ENCODE measurements at regions not wholly inside any gene's neighbourhood (a gene's known extent, or its start where the extent isn't known, plus 50 kb on each side); places are given as distances from the start of the nearest gene placed in this dataset.
A peak's percentile ranks its signal among the peaks of the same experiment; 100 is the strongest.

- DNase-seq (ENCODE audit: extremely low read depth, low read depth, low spot score), result no peak
These were observed 594.7 kb upstream of the WWC1 start for GRCh38 chr5:167696558-167697314.

DNA sequence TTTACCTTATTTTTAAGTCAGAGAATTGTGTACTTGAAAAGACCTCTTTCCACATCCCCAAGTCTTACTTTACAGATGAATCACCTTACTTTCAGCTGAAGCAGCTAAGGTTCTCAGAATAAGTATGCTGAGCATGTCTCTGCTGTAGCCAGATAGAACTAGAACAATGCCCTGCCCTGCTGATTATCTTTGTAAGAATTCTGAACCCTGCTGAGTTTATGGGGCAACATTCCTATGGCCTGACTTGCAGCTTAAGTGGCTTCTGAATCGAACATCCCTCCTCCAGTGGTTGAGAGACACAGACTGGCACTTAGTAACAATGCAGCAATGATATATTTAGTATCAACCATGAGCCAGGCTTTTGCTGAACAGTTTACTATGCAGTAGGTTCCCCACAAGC is 592.0 kb upstream of the WWC1 start:
- no peak for DNase-seq (ENCODE audit: extremely low read depth, low read depth, low spot score)

DNA sequence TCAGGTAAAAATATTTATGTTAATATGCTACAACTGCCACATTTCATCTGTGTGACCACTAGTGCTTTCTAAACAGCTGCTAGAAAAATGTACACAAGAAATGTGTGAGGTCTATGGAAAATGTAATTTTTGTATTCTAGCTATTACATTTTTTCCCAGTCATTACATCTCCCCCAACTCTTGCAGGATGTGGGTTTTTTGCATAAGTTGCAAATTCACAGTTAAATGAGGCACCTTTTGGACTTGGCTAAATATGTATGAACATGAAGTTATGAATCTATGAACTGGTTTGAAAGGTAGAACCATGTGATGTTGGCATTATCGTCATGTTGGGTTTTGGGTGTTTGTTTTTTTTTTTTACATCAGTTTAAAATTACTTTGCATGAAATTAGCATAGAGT is 590.4 kb upstream of the WWC1 start:
- no peak for DNase-seq (ENCODE audit: extremely low read depth, low read depth, low spot score)

GRCh38 chr5:167702014-167702413 is 589.4 kb upstream of the WWC1 start:
- no peak for DNase-seq (ENCODE audit: extremely low read depth, low read depth, low spot score)

GRCh38 chr5:167708449-167708848 is 583.0 kb upstream of the WWC1 start:
- no peak for DNase-seq (ENCODE audit: extremely low read depth, low read depth, low spot score)

GRCh38 chr5:167709625-167710024 is 581.8 kb upstream of the WWC1 start:
- DNase-seq (ENCODE audit: extremely low read depth, low read depth, low spot score), result no peak

- DNase-seq (ENCODE audit: extremely low read depth, low read depth, low spot score), result no peak
These were observed 580.9 kb upstream of the WWC1 start for GRCh38 chr5:167710444-167711073.

DNA sequence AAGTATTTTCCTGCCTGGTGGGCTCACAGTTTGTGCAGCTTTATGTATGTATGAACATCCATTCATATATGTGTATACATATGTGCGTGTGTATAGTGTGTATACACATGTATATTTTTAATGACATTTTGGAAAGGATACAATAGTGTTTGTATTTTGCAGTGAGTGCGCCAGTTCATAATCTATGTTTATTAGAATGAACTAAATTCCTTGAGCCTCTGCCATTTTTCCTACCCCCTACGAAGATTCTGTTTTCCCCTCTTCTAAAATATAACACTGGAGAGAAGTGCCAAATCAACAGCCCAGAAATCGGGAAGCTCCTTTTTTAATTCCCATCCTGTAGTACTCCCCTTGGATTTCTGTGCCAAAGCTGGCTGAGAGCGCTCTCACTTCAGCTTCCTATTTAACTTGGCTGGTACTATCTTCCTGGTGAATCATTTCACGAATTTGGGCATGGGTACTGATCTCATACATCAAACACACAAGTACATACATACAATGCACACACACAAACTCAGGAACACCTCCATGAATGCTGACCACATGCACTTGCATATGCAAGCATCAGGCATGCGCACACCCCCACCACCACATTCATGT is 578.4 kb upstream of the WWC1 start:
- DNase-seq (ENCODE audit: extremely low read depth, low read depth, low spot score), result no peak

DNA sequence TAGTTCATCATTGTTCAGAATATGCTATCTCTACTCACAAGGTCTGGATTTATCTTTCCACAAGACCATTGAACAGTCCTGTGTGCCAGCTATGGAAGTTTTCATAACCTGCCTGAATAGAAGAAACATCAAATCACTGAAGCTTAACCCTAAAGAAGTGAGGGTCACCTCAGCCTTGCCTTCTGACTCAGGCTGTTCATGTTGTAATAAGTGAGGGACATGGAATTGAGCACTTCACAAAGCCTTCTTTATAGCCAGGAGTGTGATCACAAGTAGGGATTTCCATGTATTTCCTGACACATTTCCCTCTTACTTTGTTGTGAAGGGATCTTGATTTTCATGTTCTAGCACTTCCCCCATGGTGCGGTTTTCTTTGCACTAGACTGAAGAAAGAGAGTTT is 577.5 kb upstream of the WWC1 start:
- no peak for DNase-seq (ENCODE audit: extremely low read depth, low read depth, low spot score)

- no peak for DNase-seq (ENCODE audit: extremely low read depth, low read depth, low spot score)
These were observed 575.2 kb upstream of the WWC1 start for GRCh38 chr5:167716126-167716775.

DNA sequence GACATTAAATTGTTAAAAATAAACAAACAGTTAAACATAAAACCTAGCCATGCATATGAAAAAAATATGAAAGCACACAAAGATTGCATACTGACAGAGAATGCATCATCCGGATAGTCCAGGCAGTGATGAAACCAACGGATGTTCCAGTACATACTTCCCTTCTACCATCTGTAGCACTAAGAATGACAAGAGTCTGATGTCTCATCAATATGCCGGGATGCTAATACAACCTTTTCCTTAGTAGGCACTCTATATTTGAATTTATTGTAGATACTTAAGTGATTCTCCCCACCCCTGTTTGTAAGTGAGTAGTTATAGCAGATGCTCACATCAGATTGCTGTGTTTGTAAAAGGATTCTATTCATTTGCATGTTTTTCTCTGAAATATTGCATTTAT is 571.2 kb upstream of the WWC1 start:
- DNase-seq (ENCODE audit: extremely low read depth, low read depth, low spot score), result no peak

- DNase-seq (ENCODE audit: extremely low read depth, low read depth, low spot score), result no peak
These were observed 570.7 kb upstream of the WWC1 start for GRCh38 chr5:167720676-167721260.

DNA sequence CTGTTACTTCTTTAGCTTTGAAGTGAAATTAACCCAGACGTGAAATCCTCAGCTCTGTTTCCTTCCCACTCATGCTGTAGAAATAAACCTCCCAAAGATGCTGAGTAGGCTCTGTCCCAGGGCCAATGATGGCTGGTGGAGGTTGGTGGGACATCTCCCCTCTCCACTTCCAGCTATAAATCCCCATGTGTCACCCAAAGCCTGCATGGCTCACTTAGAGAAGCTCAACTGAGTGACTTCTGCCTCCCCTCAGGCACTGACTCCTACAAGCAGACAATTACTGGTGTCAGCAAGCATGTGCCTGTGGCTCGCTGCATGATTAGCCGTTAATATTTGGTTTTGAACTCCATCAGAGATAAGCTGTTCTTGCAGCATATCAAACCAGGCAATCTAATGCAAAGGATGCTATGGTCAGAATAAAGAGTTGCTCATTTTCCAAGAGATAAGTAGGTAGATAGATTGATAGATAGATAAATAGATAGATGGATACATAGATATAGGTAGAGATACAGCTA is 569.5 kb upstream of the WWC1 start:
- DNase-seq (ENCODE audit: extremely low read depth, low read depth, low spot score), result no peak

GRCh38 chr5:167723254-167723871 is 568.1 kb upstream of the WWC1 start:
- DNase-seq (ENCODE audit: extremely low read depth, low read depth, low spot score), result peak; percentile 25

- DNase-seq (ENCODE audit: extremely low read depth, low read depth, low spot score), result no peak
These were observed 566.2 kb upstream of the WWC1 start for GRCh38 chr5:167725264-167725663.

- no peak for DNase-seq (ENCODE audit: extremely low read depth, low read depth, low spot score)
These were observed 565.7 kb upstream of the WWC1 start for GRCh38 chr5:167725741-167726140.

DNA sequence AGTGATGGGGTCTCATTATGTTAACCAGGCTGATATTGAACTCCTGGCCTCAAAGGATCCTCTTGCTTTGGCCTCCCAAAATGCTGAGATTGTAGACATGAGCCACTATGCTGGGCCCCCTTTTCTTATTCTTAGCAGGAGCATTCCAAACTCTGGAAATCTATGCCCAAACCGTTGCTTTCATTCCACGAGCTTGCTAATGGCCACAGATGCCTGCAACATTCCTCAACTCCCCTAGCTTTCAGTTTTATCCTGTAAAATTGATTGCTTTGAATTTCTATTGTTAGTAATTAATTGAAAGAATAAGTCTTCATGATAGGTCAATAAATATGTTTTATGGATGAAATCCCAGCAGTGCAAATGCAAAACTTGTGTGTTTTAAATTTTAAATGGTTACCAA is 564.8 kb upstream of the WWC1 start:
- no peak for DNase-seq (ENCODE audit: extremely low read depth, low read depth, low spot score)

- DNase-seq (ENCODE audit: extremely low read depth, low read depth, low spot score), result no peak
These were observed 561.3 kb upstream of the WWC1 start for GRCh38 chr5:167730121-167730520.

DNA sequence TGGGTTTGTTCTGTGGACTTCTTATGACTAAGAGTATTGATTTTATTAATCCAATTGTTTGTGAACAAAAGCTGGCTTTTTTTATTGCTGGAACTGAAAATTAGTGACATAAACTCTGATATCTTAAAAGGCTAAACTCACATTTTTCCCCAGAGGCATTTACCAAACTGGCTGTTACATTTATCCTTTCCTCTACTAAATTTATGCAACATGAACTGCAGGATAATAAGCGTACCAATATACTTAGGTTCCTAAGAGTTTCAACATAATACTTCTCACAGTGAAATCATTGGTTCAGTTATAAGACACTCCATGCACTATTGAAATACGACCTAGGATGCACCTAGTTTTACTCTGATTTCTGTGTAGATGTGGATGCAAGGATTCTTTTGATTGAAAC is 560.8 kb upstream of the WWC1 start:
- no peak for DNase-seq (ENCODE audit: extremely low read depth, low read depth, low spot score)

DNA sequence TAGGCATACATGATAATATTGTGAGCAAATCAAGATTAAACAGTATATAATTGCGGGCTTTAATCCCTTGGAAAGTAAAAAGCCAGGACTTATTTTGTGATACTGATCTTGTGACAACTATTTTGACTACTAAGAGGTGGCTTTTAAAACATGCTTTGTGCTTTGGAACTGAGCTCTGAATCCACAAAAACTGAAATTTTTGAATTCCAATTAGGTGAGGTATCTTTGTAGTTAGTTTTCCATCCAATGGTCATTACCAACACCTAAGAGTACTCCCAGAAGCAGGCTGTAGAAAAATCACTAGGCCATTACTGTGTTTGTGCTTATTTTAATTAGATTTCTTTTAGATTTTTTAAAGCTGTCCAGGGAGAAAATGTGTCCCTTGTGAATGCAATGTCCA is 559.5 kb upstream of the WWC1 start:
- no peak for DNase-seq (ENCODE audit: extremely low read depth, low read depth, low spot score)

- DNase-seq (ENCODE audit: extremely low read depth, low read depth, low spot score), result no peak
These were observed 558.9 kb upstream of the WWC1 start for GRCh38 chr5:167732499-167732898.
